ENCODE measurements at regions not wholly inside any gene's neighbourhood (a gene's known extent, or its start where the extent isn't known, plus 50 kb on each side); places are given as distances from the start of the nearest gene placed in this dataset.
A peak's percentile ranks its signal among the peaks of the same experiment; 100 is the strongest.

- H3K4me2 ChIP-seq (ENCODE audit: low read depth, low read length), result no peak overlapping the region
- H3K4me1 ChIP-seq (ENCODE audit: control insufficient read depth, insufficient read depth, low read length), result no peaks in the 10 kb centered on the region
- no peak overlapping the region for H2BK5ac ChIP-seq (ENCODE audit: low read depth, low read length, poor library complexity, severe bottlenecking)
- ChIA-PET POLR2A (ENCODE audit: unreplicated experiment) (no interaction called here), CTCF (no interaction called here)
- DNase-seq (no peak), ATAC-seq (ENCODE audit: low read depth) (no peak)
- no peak overlapping the region for H3K4ac ChIP-seq (ENCODE audit: low read depth, low read length)
- H2AK5ac ChIP-seq (ENCODE audit: low read depth, low read length), result no peak overlapping the region
- no peak overlapping the region for H3K18ac ChIP-seq (ENCODE audit: low read depth, low read length)
- H2AFZ ChIP-seq (replicated peaks; ENCODE audit: low read length, poor library complexity), result no peak overlapping the region
- in situ Hi-C loops (cut with MboI; ENCODE audit: low sequenced_read_pairs) (no loop called here), dilution Hi-C loops (cut with HindIII; ENCODE audit: low sequenced_read_pairs, unreplicated experiment) (no loop called here), intact Hi-C loops (cut with micrococcal nuclease) (no loop called here)
- H3K9me1 ChIP-seq (ENCODE audit: insufficient read depth, low read length), result no peaks in the 10 kb centered on the region
- no TSS peak for BruUV-seq (replicated peaks)
- H2BK15ac ChIP-seq (ENCODE audit: low read depth, low read length), result no peak overlapping the region
- 40% methylated on average over 1 of the region's 7 CpGs; no CpG with 5 or more reads in 1 of the 2 experiments for WGBS, 2 experiments (ENCODE audit: extremely low coverage in 2 of 2, insufficient read length in 1 of 2)
- H3K4me3 ChIP-seq (ENCODE audit: insufficient read depth, low read depth, low read length), result no peak overlapping the region
- H4K8ac ChIP-seq (ENCODE audit: low read depth in 2 of 2, low read length in 2 of 2), result no peak overlapping the region
- no peak overlapping the region for H3K27ac ChIP-seq (ENCODE audit: insufficient read depth, low read length)
- no peak overlapping the region for H3K14ac ChIP-seq (replicated peaks; ENCODE audit: low read depth, low read length)
- no peak overlapping the region for H2AK9ac ChIP-seq (replicated peaks; ENCODE audit: low read depth, low read length, poor library complexity)
- no peaks in the 10 kb centered on the region for H3K36me3 ChIP-seq (ENCODE audit: control insufficient read depth, insufficient read depth, low read length)
- no peak overlapping the region for H2BK20ac ChIP-seq (ENCODE audit: low read depth, low read length)
- H4K5ac ChIP-seq (ENCODE audit: low read depth, low read length), result no peak overlapping the region
- no peak overlapping the region for H3K56ac ChIP-seq (ENCODE audit: extremely low read depth, insufficient read depth, low read length)
- no peaks in the 10 kb centered on the region for H4K20me1 ChIP-seq (ENCODE audit: insufficient read depth, low read length)
- no peak overlapping the region for H3K23ac ChIP-seq (ENCODE audit: low read depth, low read length)
- TF ChIP-seq NFE2L2 (IDR thresholded peaks at IDR 0.05; ENCODE audit: low read depth, low read length), result no peak
- TF ChIP-seq CHD1 (IDR thresholded peaks at IDR 0.05; ENCODE audit: low read depth, low read length), result no peak
- TF ChIP-seq BHLHE40 (IDR thresholded peaks at IDR 0.05; ENCODE audit: low read depth, low read length), result no peak
- no peak for TF ChIP-seq SMC3 (IDR thresholded peaks at IDR 0.05; ENCODE audit: low read depth, low read length)
- TF ChIP-seq CEBPB (IDR thresholded peaks at IDR 0.05; ENCODE audit: low read depth, low read length), result peak; percentile 91
- no peak for TF ChIP-seq MAFK (IDR thresholded peaks at IDR 0.05; ENCODE audit: low read depth, low read length)
- TF ChIP-seq RCOR1 (IDR thresholded peaks at IDR 0.05; ENCODE audit: insufficient replicate concordance, low read length), result no peak
- TF ChIP-seq FOS (IDR thresholded peaks at IDR 0.05; ENCODE audit: low read depth, low read length), result no peak
- H3K9me3 ChIP-seq (ENCODE audit: control insufficient read depth, insufficient read depth, low read length), result peaks cover 12% of the 10 kb centered on the region
- H2BK120ac ChIP-seq (ENCODE audit: low read depth, low read length), result no peak overlapping the region
- H4K91ac ChIP-seq (ENCODE audit: insufficient read depth, low read depth, low read length), result no peak overlapping the region
- H3K9ac ChIP-seq (ENCODE audit: low read depth, low read length), result no peak overlapping the region
- no peaks in the 10 kb centered on the region for H3K79me1 ChIP-seq (ENCODE audit: low read depth in 1 of 2, low read length in 2 of 2)
- H3K27me3 ChIP-seq (ENCODE audit: control insufficient read depth, insufficient read depth, low read length), result no peaks in the 10 kb centered on the region
These were observed 404.3 kb upstream of the SLC35B3 start for GRCh38 chr6:8839626-8840025.
